Ascending aorta (tissue), 2 donors: ENCODE measurements at regions not wholly inside any gene's neighbourhood (a gene's known extent, or its start where the extent isn't known, plus 50 kb on each side); places are given as distances from the start of the nearest gene placed in this dataset.

Source experiments
- DNase-seq, 2 donors: peaks; one replicate each; pipeline ENCODE4 v3.0.0-alpha.2; 2019; ENCODE audit warnings: low spot score in 2 of 2
- H3K27ac ChIP-seq, 2 donors: fragments of 200-600 bp; sonication (generic); one replicate each; pipeline ENCODE4 v1.5.1; 2016 to 2017; ENCODE audit warnings: mild to moderate bottlenecking in 1 of 2
- H3K27me3 ChIP-seq: fragments of 200-600 bp; sonication (generic); one replicate; pipeline ENCODE4 v1.5.1; 2017
- H3K36me3 ChIP-seq, 2 donors: fragments of 200-600 bp; sonication (generic); one replicate each; pipeline ENCODE4 v1.5.1; 2016
- H3K4me1 ChIP-seq, 2 donors: fragments of 200-600 bp; sonication (generic); one replicate each; pipeline ENCODE4 v1.5.1; 2016 to 2017; ENCODE audit warnings: mild to moderate bottlenecking in 1 of 2
- H3K4me3 ChIP-seq, 2 donors: fragments of 200-600 bp; sonication (generic); one replicate each; pipeline ENCODE4 v1.5.1; 2016 to 2017; ENCODE audit warnings: mild to moderate bottlenecking in 1 of 2
- H3K9me3 ChIP-seq, 2 donors: fragments of 200-600 bp; sonication (generic); one replicate each; pipeline ENCODE4 v1.5.1; 2016
- CTCF ChIP-seq, 3 experiments: fragments of 200-600 bp in 2 of 3; fragments of 450-650 bp in 1 of 3; sonication (generic) in 2 of 3; IDR thresholded peaks; one replicate each; pipeline ENCODE4 v1.5.1; 2016 to 2019; ENCODE audit warnings: antibody characterized with exemption in 3 of 3, mild to moderate bottlenecking in 1 of 3, moderate library complexity in 1 of 3
- intact Hi-C: fragments of 100-400 bp; cut with DNase I; formaldehyde crosslinking; loops from one replicate; pipeline ENCODE4 v1.15.1; 2023

GRCh38 chr2:138293045-138293444, 208.5 kb upstream of the SPOPL start:
- no peak for DNase-seq
- H3K4me1 ChIP-seq: no peaks in the 10 kb centered on the region
- H3K4me3 ChIP-seq: no peak overlapping the region
- no peaks in the 10 kb centered on the region for H3K27me3 ChIP-seq
- TF ChIP-seq CTCF (IDR thresholded peaks at IDR 0.05): no peak
- no peak overlapping the region for H3K27ac ChIP-seq
- intact Hi-C loops: no loop called here
- no peaks in the 10 kb centered on the region for H3K36me3 ChIP-seq
- H3K9me3 ChIP-seq: no peaks in the 10 kb centered on the region

- no peaks in the 10 kb centered on the region for H3K27me3 ChIP-seq
- no peak for DNase-seq
- intact Hi-C loops: no loop called here
- no peak overlapping the region for H3K4me3 ChIP-seq
- no peaks in the 10 kb centered on the region for H3K36me3 ChIP-seq
- no peak for TF ChIP-seq CTCF (IDR thresholded peaks at IDR 0.05)
- H3K9me3 ChIP-seq: no peaks in the 10 kb centered on the region
- no peaks in the 10 kb centered on the region for H3K4me1 ChIP-seq
- H3K27ac ChIP-seq: no peak overlapping the region
Observed at GRCh38 chr2:138293549-138293948, 208.0 kb upstream of the SPOPL start.

GRCh38 chr2:138294451-138294850, 207.1 kb upstream of the SPOPL start:
- intact Hi-C loops: no loop called here
- Histone ChIP-seq H3K27ac (no peak overlapping the region), H3K36me3 (no peaks in the 10 kb centered on the region), H3K4me3 (no peak overlapping the region), H3K9me3 (no peaks in the 10 kb centered on the region), H3K27me3 (no peaks in the 10 kb centered on the region), H3K4me1 (no peaks in the 10 kb centered on the region)
- DNase-seq: no peak
- no peak for TF ChIP-seq CTCF (IDR thresholded peaks at IDR 0.05)

- TF ChIP-seq CTCF (IDR thresholded peaks at IDR 0.05): no peak
- Histone ChIP-seq H3K36me3 (no peaks in the 10 kb centered on the region), H3K27me3 (no peaks in the 10 kb centered on the region), H3K27ac (no peak overlapping the region), H3K4me1 (no peaks in the 10 kb centered on the region), H3K9me3 (no peaks in the 10 kb centered on the region), H3K4me3 (no peak overlapping the region)
- no peak for DNase-seq
- intact Hi-C loops: no loop called here
Observed at GRCh38 chr2:138296365-138296764, 205.2 kb upstream of the SPOPL start.

- Histone ChIP-seq H3K27ac (no peak overlapping the region), H3K27me3 (no peaks in the 10 kb centered on the region), H3K4me3 (no peak overlapping the region), H3K36me3 (no peaks in the 10 kb centered on the region), H3K9me3 (no peaks in the 10 kb centered on the region), H3K4me1 (peaks cover 0 to 2% of the 10 kb centered on the region in 2 donors)
- no peak for TF ChIP-seq CTCF (IDR thresholded peaks at IDR 0.05)
- no peak for DNase-seq
- intact Hi-C loops: no loop called here
Observed at GRCh38 chr2:138298120-138298814, 203.3 kb upstream of the SPOPL start.

- no peaks in the 10 kb centered on the region for H3K9me3 ChIP-seq
- H3K27me3 ChIP-seq: no peaks in the 10 kb centered on the region
- intact Hi-C loops: no loop called here
- H3K27ac ChIP-seq: no peak overlapping the region
- H3K4me1 ChIP-seq: peaks cover 0 to 2% of the 10 kb centered on the region in 2 donors
- no peak for DNase-seq
- no peak overlapping the region for H3K4me3 ChIP-seq
- no peaks in the 10 kb centered on the region for H3K36me3 ChIP-seq
- no peak for TF ChIP-seq CTCF (IDR thresholded peaks at IDR 0.05)
Observed at GRCh38 chr2:138298900-138299299, 202.7 kb upstream of the SPOPL start.
